HepG2 (cell line): ENCODE measurements at regions not wholly inside any gene's neighbourhood (a gene's known extent, or its start where the extent isn't known, plus 50 kb on each side); places are given as distances from the start of the nearest gene placed in this dataset.

Experiments used
- ATAC-seq: fragments of 200-7000 bp; cut with Tn5 transposase; 3 replicates; pipeline ENCODE4 v1.9.1; 2020; ENCODE audit warnings: mild to moderate bottlenecking, moderate library complexity
- BruUV-seq: library from RNA; stranded (reverse); fragments of 400-500 nt; replicated peaks from 2 replicates; lab custom pipeline; 2021; lab: Mats Ljungman, UMichigan
- CTCF ChIA-PET: fragments of 300-600 bp; formaldehyde crosslinking; extraction: SDS; loops from one replicate; lab custom pipeline; 2021; ENCODE audit warnings: low total read pairs, inconsistent platforms, low intra/inter-chr PET ratio; lab: Yijun Ruan, JAX
- POLR2A ChIA-PET: fragments of 350-600 bp; sonication (Branson Sonifier 250); formaldehyde crosslinking; loops from one replicate; lab custom pipeline; 2020; ENCODE audit warnings: antibody characterized with exemption, inconsistent platforms; lab: Yijun Ruan, JAX
- DNase-seq: peaks from one replicate; pipeline ENCODE4 v3.0.0-alpha.2; 2015; ENCODE audit warnings: low spot score
- FAIRE-seq: peaks from 3 replicates; lab custom pipeline; 2011; peaks lifted over from hg19 to GRCh38; lab: Jason Lieb, UNC
- H2AFZ ChIP-seq: one replicate; pipeline ENCODE4 v1.6.1; 2011; ENCODE audit warnings: low read length, inconsistent platforms
- H3K27ac ChIP-seq: fragments of 300-600 bp; 3 replicates; pipeline ENCODE4 v1.8.0; 2011; ENCODE audit warnings: mixed run types, mild to moderate bottlenecking, mixed read lengths, low read length, inconsistent platforms; ENCODE audit not compliant: insufficient read depth; ENCODE audit errors: extremely low read length
- H3K27me3 ChIP-seq, 2 experiments: fragments of 200-600 bp in 1 of 2; 2 replicates in 1 of 2; 3 replicates in 1 of 2; pipeline versions ENCODE4 v1.6.0 to v1.8.0; 2011; ENCODE audit warnings: low read length in 2 of 2, mild to moderate bottlenecking in 2 of 2, moderate library complexity in 2 of 2, inconsistent platforms in 1 of 2; ENCODE audit not compliant: insufficient read depth in 2 of 2, control insufficient read depth in 1 of 2
- H3K36me3 ChIP-seq, 2 experiments: fragments of 200-600 bp in 1 of 2; replicated peaks in 1 of 2; 2 replicates in 1 of 2; 3 replicates in 1 of 2; pipeline versions ENCODE4 v1.5.1 to v1.8.0; 2011; ENCODE audit warnings: low read length in 2 of 2, inconsistent platforms in 1 of 2; ENCODE audit not compliant: insufficient read depth in 2 of 2, control insufficient read depth in 1 of 2
- H3K4me1 ChIP-seq: 2 replicates; pipeline ENCODE4 v1.5.1; 2012; ENCODE audit warnings: low read length, inconsistent platforms; ENCODE audit not compliant: insufficient read depth
- H3K4me2 ChIP-seq: 2 replicates; pipeline ENCODE4 v1.6.0; 2011; ENCODE audit warnings: low read depth, low read length, inconsistent platforms
- H3K4me3 ChIP-seq, 3 experiments: fragments of 200-600 bp in 1 of 3; sonication (generic), shearing (Covaris generic) in 1 of 3; replicated peaks in 1 of 3; 2 replicates each; pipeline ENCODE4 v1.5.1; 2011 to 2016; ENCODE audit warnings: low read length in 3 of 3, inconsistent platforms in 2 of 3, low read depth in 2 of 3, mild to moderate bottlenecking in 2 of 3, control low read depth in 1 of 3, mixed read lengths in 1 of 3; ENCODE audit not compliant: insufficient read depth in 1 of 3
- H3K79me2 ChIP-seq: one replicate; pipeline ENCODE4 v1.6.1; 2011; ENCODE audit warnings: low read length, inconsistent platforms; ENCODE audit not compliant: insufficient read depth
- H3K9ac ChIP-seq: 2 replicates; pipeline ENCODE4 v1.6.0; 2011; ENCODE audit warnings: mild to moderate bottlenecking, low read depth, low read length, inconsistent platforms; ENCODE audit not compliant: insufficient read depth
- H3K9me3 ChIP-seq: 2 replicates; pipeline ENCODE4 v1.5.1; 2012; ENCODE audit warnings: mild to moderate bottlenecking, low read length
- H4K20me1 ChIP-seq: 2 replicates; pipeline ENCODE4 v1.6.0; 2011; ENCODE audit warnings: inconsistent platforms, mild to moderate bottlenecking, low read length, moderate library complexity; ENCODE audit not compliant: insufficient read depth
- AGO1 ChIP-seq: fragments of 200-400 bp; formaldehyde crosslinking; IDR thresholded peaks from 2 replicates; pipeline ENCODE4 v1.6.1; 2017; ENCODE audit warnings: mild to moderate bottlenecking, low read depth, low read length, moderate library complexity; ENCODE audit not compliant: poor library complexity, severe bottlenecking
- GPN1 ChIP-seq: sonication (generic); formaldehyde crosslinking; IDR thresholded peaks from 2 replicates; pipeline ENCODE4 v1.5.1; 2020; ENCODE audit warnings: missing genetic modification reagents, borderline replicate concordance
- HES4 ChIP-seq: sonication (generic); formaldehyde crosslinking; IDR thresholded peaks from 2 replicates; pipeline ENCODE4 v1.9.0; 2021; ENCODE audit warnings: mild to moderate bottlenecking, missing genetic modification reagents, borderline replicate concordance
- MAFF ChIP-seq: IDR thresholded peaks from 2 replicates; pipeline ENCODE4 v1.6.1; 2011; ENCODE audit warnings: low read depth, low read length, improper control_type of control experiment
- RBM22 ChIP-seq: fragments of 200-400 bp; formaldehyde crosslinking; optimal IDR thresholded peaks from 2 replicates; pipeline ENCODE3; 2017; ENCODE audit warnings: mild to moderate bottlenecking, low read length, moderate library complexity
- TOPORS ChIP-seq: sonication (generic); formaldehyde crosslinking; IDR thresholded peaks from 2 replicates; pipeline ENCODE4 v1.8.0; 2023; ENCODE audit warnings: mild to moderate bottlenecking, missing genetic modification reagents
- WIZ ChIP-seq: sonication (generic); formaldehyde crosslinking; IDR thresholded peaks from 2 replicates; pipeline ENCODE4 v1.5.1; 2020; ENCODE audit warnings: mild to moderate bottlenecking, missing genetic modification reagents
- ZMAT3 ChIP-seq: sonication (generic); formaldehyde crosslinking; conservative IDR thresholded peaks from 2 replicates; pipeline ENCODE4 v1.7.0; 2021; ENCODE audit warnings: missing genetic modification reagents
- ZNF572 ChIP-seq: sonication (generic); formaldehyde crosslinking; IDR thresholded peaks from 2 replicates; pipeline ENCODE4 v1.5.1; 2020; ENCODE audit warnings: mild to moderate bottlenecking, missing genetic modification reagents
- ZNF761 ChIP-seq: sonication (generic); formaldehyde crosslinking; conservative IDR thresholded peaks from 2 replicates; pipeline ENCODE4 v1.4.0; 2020; ENCODE audit warnings: mild to moderate bottlenecking, missing genetic modification reagents
- in situ Hi-C: cut with HindIII; loops from 2 replicates; pipeline ENCODE4 v1.10.0; 2017; ENCODE audit warnings: low pct_unique_long_range_greater_than_20kb; ENCODE audit not compliant: extremely low pct_ligation_motif_present
- intact Hi-C: fragments of 100-400 bp; cut with micrococcal nuclease; formaldehyde crosslinking; loops from one replicate; pipeline ENCODE4 v1.10.0; 2022; ENCODE audit not compliant: unreplicated experiment
- TF ChIP-seq, protein P1 (sequence below): IDR thresholded peaks from 2 replicates; pipeline ENCODE4 v1.6.1; 2012; ENCODE audit warnings: low read length, improper control_type of control experiment
- TF ChIP-seq, protein P2 (sequence below): sonication (generic); formaldehyde crosslinking; IDR thresholded peaks from 2 replicates; pipeline ENCODE4 v1.4.0; 2020; ENCODE audit warnings: mild to moderate bottlenecking, missing genetic modification reagents
- TF ChIP-seq, protein P3 (sequence below): sonication (generic); formaldehyde crosslinking; IDR thresholded peaks from 2 replicates; pipeline ENCODE4 v1.4.0; 2020; ENCODE audit warnings: mild to moderate bottlenecking, missing genetic modification reagents
- TF ChIP-seq, protein P4 (sequence below): IDR thresholded peaks from 2 replicates; pipeline ENCODE4 v1.6.1; 2016; ENCODE audit warnings: mild to moderate bottlenecking, missing biosample characterization, missing genetic modification reagents
- TF ChIP-seq, protein P5 (sequence below): fragments of 450-650 bp; IDR thresholded peaks from 2 replicates; pipeline ENCODE4 v1.6.1; 2016

DNA sequence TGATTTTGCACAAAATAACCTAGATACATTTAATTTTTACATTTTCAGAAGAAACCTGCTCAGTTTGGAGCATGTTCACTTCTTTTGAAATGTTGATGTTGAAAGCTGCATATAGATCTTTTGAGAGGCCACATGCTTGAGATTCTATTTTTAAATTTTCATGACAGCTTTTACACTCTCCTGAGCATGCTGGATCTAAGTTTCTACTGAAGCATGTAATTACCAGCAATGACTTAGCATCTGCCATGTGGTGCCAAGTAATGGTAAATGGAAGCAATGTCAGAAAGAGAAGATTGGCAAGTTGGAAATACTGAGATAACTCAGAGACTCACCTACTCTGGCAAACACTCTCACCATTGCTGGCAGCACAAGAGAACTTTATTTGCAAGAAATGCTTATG lies 310.6 kb downstream of the NSUN3 start:
- Histone ChIP-seq H3K27ac (no peak overlapping the region), H3K79me2 (no peaks in the 10 kb centered on the region), H3K9me3 (no peaks in the 10 kb centered on the region), H3K4me3 (no peak overlapping the region), H3K36me3 (no peaks in the 10 kb centered on the region), H3K4me2 (no peak overlapping the region), H3K4me1 (no peaks in the 10 kb centered on the region), H2AFZ (no peak overlapping the region), H3K27me3 (no peaks in the 10 kb centered on the region; a peak in 1 of 5 replicates), H3K9ac (no peak overlapping the region), H4K20me1 (no peaks in the 10 kb centered on the region)
- FAIRE-seq (no peak), DNase-seq (no peak), ATAC-seq (no peak)
- no TSS peak for BruUV-seq
- in situ Hi-C loops (no loop called here), intact Hi-C loops (no loop called here)
- ChIA-PET CTCF (no interaction called here), POLR2A (no interaction called here)
- TF ChIP-seq, protein P1, sequence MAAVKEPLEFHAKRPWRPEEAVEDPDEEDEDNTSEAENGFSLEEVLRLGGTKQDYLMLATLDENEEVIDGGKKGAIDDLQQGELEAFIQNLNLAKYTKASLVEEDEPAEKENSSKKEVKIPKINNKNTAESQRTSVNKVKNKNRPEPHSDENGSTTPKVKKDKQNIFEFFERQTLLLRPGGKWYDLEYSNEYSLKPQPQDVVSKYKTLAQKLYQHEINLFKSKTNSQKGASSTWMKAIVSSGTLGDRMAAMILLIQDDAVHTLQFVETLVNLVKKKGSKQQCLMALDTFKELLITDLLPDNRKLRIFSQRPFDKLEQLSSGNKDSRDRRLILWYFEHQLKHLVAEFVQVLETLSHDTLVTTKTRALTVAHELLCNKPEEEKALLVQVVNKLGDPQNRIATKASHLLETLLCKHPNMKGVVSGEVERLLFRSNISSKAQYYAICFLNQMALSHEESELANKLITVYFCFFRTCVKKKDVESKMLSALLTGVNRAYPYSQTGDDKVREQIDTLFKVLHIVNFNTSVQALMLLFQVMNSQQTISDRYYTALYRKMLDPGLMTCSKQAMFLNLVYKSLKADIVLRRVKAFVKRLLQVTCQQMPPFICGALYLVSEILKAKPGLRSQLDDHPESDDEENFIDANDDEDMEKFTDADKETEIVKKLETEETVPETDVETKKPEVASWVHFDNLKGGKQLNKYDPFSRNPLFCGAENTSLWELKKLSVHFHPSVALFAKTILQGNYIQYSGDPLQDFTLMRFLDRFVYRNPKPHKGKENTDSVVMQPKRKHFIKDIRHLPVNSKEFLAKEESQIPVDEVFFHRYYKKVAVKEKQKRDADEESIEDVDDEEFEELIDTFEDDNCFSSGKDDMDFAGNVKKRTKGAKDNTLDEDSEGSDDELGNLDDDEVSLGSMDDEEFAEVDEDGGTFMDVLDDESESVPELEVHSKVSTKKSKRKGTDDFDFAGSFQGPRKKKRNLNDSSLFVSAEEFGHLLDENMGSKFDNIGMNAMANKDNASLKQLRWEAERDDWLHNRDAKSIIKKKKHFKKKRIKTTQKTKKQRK: no peak
- TF ChIP-seq ZNF572 (CRISPR knock-in tag): no peak
- TF ChIP-seq, protein P2, sequence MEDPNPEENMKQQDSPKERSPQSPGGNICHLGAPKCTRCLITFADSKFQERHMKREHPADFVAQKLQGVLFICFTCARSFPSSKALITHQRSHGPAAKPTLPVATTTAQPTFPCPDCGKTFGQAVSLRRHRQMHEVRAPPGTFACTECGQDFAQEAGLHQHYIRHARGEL (CRISPR knock-in tag): no peak
- no peak for TF ChIP-seq TOPORS (CRISPR knock-in tag)
- TF ChIP-seq GPN1: no peak
- TF ChIP-seq AGO1: no peak
- TF ChIP-seq, protein P3, sequence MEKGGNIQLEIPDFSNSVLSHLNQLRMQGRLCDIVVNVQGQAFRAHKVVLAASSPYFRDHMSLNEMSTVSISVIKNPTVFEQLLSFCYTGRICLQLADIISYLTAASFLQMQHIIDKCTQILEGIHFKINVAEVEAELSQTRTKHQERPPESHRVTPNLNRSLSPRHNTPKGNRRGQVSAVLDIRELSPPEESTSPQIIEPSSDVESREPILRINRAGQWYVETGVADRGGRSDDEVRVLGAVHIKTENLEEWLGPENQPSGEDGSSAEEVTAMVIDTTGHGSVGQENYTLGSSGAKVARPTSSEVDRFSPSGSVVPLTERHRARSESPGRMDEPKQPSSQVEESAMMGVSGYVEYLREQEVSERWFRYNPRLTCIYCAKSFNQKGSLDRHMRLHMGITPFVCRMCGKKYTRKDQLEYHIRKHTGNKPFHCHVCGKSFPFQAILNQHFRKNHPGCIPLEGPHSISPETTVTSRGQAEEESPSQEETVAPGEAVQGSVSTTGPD (CRISPR knock-in tag): no peak
- TF ChIP-seq, protein P4, sequence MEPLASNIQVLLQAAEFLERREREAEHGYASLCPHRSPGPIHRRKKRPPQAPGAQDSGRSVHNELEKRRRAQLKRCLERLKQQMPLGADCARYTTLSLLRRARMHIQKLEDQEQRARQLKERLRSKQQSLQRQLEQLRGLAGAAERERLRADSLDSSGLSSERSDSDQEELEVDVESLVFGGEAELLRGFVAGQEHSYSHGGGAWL (CRISPR knock-in tag): no peak
- no peak for TF ChIP-seq WIZ (CRISPR knock-in tag)
- TF ChIP-seq MAFF: no peak
- TF ChIP-seq, protein P5, sequence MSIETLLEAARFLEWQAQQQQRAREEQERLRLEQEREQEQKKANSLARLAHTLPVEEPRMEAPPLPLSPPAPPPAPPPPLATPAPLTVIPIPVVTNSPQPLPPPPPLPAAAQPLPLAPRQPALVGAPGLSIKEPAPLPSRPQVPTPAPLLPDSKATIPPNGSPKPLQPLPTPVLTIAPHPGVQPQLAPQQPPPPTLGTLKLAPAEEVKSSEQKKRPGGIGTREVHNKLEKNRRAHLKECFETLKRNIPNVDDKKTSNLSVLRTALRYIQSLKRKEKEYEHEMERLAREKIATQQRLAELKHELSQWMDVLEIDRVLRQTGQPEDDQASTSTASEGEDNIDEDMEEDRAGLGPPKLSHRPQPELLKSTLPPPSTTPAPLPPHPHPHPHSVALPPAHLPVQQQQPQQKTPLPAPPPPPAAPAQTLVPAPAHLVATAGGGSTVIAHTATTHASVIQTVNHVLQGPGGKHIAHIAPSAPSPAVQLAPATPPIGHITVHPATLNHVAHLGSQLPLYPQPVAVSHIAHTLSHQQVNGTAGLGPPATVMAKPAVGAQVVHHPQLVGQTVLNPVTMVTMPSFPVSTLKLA: no peak
- TF ChIP-seq ZMAT3 (CRISPR knock-in tag): no peak
- TF ChIP-seq HES4: no peak
- no peak for TF ChIP-seq RBM22
- no peak for TF ChIP-seq ZNF761
